Amniotic stem cell (primary cell): ENCODE measurements at regions not wholly inside any gene's neighbourhood (a gene's known extent, or its start where the extent isn't known, plus 50 kb on each side); places are given as distances from the start of the nearest gene placed in this dataset.
"Not testable (repeated sequence)": the region's sequence is repeated elsewhere in the genome, so short reads cannot be mapped to it uniquely, and the experiment has no call there.

ENCODE experiments used
- DNase-seq: peaks from one replicate; lab custom pipeline; 2025; lab: John Stamatoyannopoulos, UW

DNA sequence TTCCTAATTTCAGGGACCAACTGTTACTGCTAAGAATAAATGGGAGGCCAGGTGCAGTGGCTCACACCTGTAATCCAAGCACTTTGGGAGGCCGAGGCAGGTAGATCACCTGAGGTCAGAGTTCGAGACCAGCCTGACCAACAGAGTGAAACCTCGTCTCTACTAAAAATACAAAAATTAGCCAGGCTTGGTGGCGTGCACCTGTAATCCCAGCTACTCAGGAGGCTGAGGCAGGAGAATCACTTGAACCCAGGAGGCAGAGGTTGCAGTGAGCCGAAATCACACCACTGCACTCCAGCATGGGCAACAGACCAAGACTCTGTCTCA is 95.6 kb upstream of the CHD2 start:
- DNase-seq, result not testable (repeated sequence)

DNA sequence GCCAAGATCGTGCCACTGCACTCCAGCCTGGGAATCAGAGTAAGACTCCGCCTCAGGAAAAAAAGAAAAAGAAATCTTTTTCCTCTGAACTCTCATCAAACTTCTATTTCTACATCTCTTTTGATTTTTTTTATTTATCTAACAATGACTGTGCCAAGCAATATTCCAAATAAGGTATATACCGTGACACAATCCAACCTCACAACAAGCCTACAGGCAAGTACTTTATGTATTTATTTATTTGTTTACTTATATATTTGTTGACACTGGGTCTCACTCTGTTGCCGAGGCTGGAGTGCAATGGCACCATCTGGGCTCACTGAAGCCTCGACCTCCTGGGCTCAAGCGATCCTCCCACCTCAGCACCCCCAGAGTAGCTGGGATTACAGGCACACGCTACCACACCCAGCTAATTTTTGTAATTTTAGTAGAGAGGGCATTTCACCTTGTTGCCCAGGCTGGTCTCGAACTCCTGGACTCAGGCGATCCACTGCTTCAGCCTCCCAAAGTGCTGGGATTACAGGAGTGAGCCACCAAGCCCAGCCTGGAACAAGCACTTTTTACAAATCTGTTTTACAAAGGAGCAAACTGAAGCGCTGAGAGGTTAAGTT is 94.9 kb upstream of the CHD2 start:
- no peak for DNase-seq

DNA sequence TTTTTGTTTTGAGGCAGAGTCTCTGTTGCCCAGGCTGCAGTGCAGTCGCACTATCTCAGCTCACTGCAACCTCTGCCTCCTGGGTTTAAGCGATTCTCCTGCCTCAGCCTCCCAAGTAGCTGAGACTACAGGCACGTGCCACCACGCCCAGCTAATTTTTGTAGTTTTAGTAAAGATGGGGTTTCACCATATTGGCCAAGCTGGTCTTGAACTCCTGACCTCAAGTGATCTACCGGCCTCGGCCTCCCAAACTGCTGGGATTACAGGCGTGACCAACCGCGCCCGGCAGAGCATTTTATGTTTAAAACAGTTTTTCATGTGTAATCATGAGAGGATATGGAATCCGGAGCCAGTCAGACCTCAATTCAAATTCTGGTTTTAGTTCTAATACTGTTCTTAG is 94.0 kb upstream of the CHD2 start:
- not testable (repeated sequence) for DNase-seq

DNA sequence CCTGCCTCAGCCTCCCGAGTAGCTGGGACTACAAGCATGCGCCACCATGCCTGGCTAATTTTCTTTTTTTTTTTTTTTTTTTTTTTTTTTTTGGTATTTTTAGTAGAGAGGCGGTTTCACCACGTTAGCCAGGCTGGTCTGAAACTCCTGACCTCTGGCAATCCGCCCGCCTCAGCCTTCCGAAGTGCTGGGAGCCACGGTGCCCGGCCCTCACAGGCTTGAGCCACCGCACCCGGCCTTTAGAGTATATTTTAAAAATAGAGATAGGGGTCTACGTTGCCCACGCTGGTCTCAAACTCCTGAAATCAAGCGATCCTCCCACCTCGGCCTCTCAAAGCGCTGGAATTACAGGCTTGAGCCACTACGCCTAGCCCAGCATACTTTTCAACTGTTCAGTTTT is 93.4 kb upstream of the CHD2 start:
- DNase-seq, result no peak

DNA sequence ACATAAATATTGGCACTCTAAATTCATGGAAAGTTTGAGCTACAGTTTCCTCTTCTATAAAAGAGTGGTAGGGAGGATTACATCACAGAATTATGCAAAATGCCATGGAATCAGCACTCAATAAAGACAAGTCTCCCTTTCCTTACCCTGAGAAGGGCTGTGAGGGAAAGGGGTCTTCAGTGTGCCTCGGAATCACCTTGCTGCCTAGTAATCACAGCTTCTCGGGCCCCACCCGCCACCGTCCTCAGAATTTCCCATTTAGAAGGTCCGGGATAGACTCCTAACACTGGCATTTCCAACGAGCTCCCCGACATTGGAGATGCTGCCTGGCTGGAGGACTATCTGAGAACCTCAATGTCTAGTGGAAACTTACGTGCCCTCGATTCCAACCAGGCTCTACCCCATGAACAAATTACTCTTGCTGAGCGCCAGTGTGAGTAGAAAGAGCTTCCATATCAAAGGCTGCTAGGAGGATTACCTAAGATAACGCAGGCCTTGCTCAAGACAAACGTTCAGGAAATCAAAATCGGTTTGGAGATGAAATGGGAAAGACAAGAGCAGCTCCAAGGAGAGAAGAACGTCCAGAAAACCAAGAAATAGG is 92.1 kb upstream of the CHD2 start:
- DNase-seq, result no peak

DNA sequence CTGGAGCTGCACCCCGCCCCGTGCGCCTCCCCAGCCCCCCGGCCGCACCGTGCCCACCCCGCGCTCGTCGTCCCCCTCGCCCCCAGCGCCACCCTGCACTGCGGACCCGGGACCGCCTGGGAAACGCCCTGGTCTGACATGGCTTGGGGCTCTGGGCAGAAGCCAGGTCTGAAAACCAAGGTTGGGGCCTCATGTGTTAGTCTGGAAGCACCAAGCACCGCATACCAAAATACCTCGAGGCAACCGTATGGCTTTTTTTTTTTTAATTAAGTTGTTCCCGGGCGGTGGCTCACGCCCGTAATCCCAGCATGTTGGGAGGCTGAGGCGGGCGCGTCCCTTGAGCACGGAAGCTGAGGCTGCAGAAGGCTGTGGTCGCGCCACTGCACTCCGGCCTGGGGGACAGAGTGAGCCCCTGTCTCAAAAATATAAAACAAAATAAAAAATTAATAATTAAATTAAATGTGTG is 91.5 kb upstream of the CHD2 start:
- no peak for DNase-seq

DNA sequence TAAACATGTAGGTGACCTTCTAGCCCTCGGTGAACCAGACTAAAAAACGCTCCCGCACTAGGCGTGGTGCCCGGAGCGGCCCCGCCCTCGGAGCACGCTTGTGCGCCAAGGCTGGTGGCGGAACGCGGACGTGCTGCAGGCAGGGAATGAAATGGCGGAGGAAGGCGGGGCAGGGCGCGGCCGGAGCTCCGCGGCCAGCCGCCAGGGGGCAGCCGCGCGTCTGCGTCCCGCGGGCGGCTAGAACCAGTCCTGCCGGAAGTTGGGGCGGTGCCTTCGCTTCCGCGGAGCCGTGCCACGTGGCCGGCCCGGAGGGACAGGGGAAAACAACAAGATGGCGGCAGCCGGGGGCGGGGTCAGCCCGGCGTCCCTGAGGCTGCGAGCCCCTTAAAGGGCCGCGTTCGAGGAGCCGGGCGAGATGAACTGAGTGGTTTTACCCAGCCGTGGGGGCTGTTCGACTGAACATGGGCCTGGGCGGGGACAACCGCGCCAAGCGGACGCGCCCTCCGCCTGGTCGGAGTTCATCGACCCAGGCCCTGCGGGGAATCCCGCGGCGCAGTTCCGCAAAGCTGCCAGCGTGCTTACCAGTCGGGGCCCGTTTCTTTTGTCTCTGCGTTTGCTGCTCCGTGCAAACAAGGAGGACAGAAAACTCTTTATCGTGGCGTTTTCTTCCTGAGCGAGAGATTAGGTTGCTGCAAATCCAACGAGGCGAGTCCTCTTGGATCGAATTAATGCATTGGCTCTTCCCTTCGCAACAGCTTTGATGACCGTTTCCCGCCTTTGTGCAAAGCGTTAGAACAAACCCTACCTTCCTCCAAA is 90.9 kb upstream of the CHD2 start:
- DNase-seq, result peak; percentile 84

DNA sequence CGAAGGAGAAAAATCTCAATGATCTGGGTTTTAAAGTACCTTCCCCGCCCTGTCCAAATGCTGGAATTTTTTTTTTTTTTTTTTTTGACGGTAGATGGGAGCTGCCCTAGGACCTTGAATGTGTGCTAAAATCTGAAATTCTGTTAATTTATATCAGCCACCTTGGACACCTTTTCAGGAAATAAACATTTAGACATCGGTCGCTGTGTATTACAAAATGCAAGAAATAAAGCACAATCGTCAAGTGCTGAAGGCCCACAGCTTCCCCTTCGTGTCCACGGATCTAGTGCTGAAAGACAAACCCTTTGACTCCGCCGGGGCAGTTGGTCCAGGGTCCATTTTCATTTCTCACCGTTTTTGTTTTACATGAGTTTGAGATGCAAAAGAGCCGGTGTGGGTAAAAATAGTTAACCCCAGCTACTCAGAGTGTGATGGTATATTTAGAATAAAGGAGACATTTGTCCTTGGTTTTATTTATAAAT is 90.2 kb upstream of the CHD2 start:
- peak; percentile 11 for DNase-seq

DNA sequence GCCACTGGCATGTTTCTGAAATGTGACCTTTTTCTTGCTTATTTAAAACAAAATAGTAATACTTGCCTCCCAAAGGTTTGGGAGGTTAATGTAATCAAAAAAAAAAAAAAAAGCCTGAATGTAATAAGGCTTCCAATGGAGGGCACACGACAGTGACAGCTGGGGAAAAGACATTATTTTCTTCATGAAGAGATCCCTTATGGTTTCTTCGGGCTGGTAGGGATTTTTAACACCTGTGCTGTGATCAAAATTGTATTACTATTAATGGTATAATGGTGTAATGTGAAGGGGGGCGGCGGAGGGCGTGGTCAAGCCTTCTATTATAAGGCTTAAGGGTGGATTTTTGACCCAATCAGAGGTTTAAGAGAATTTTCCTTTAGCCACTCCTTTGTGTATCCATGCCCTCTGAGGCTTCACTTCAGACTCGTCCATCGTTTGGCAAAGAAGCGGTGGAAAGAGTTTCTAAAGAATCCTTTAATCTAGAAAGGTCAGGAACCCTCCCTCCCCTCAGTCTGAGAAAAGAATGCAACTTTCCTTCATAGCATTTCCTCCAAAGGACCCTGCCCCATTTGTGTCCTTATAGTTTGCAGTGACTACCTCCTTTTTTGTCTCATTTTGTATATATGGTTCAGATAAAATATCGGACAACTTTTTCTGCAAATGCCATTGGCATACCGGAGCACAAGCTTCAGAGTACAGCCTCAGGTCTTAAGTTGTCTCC is 89.5 kb upstream of the CHD2 start:
- DNase-seq, result peak; percentile 58

DNA sequence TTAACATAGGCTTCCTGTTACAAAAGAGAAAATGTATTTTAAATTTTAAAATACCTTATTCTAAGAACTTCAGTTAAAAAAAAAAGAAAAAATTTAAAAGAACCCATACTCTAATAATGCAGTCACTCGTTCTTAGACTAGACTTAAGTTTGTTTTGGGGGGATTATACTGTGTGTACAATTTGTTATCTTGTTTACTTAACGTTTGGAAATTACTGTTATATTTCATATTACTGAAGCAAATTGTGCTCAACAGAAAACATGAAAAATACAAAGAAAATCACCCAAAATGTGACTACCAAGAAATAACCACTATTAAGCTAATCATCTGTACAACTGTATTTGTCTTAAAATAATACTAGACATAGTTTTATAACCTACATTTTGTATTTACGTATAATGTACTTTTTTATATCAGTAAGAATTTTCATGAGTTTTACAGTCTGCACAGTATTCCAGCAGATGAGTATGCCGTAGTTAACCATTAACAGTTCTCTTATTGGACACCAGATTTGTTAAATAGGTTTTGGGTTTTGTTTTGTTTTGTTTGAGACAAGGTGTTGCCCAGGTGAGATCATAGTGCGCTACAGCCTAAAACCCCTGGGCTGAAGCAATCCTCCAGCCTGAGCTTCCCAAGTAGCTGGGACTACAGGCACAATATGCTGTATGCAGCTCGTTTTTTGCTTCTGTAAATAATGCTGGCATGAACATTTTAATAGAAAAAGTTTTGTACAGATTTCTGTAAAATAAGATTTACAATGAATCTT is 88.8 kb upstream of the CHD2 start:
- DNase-seq, result no peak

DNA sequence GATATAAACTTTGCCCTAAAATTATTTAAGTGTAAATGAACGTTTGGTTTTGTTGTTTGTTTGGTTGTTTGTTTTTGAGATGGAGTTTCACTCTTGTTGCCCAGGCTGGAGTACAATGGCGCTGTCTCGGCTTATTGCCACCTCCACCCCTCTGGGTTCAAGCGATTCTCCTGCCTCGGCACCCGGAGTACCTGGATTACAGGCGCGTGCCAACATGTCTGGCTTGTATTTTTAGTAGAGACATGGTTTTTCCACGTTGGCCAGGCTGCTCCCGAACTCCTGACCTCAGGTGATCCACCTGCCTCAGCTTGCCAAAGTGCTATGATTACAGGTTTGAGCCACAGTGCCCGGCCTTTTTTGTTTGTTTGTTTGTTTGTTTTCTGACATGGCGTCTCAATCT is 87.9 kb upstream of the CHD2 start:
- no peak for DNase-seq

DNA sequence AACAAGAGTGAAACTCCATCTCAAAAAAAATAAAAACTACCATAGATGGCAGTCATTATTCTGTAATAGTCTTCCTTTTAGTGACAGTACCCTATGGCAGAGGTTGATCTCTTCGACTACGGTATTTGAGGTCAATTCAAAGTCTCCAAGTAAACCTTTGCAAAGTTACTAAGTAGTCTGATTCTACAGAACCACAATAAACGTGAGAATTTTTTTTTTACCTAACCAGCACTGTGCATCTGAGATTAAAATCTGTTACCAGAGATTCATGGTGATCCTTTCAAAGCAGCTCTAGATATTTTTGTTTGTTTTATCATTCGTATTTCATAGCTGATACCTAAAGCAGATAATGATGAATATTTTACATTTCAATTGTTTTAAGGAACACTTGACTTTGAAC is 86.6 kb upstream of the CHD2 start:
- no peak for DNase-seq

DNA sequence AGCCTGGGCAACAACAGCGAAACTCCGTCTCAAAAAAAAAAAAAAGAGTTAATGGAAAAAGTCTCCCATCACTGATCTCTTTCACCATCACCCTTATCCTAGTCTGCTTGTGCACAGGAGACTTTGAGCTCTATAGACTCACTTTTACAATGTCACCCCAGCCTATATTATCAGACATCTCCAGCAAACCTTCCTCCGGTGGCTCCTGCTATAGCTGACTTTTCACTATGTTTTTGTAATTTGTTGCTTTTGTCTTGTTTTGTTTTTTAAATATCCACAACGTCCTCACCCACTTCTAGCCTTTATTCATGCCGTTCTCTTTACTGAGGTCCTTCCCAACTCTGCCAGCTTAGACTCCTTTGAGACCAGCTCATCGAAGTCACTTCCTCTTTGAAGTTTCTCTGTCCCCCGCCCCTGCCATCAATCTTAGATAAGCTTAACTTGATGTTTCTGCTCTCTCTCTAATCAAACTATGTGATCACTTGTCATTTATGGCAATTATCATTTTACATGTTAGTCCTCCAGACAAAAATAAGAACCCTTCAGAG is 82.7 kb upstream of the CHD2 start:
- DNase-seq, result no peak

DNA sequence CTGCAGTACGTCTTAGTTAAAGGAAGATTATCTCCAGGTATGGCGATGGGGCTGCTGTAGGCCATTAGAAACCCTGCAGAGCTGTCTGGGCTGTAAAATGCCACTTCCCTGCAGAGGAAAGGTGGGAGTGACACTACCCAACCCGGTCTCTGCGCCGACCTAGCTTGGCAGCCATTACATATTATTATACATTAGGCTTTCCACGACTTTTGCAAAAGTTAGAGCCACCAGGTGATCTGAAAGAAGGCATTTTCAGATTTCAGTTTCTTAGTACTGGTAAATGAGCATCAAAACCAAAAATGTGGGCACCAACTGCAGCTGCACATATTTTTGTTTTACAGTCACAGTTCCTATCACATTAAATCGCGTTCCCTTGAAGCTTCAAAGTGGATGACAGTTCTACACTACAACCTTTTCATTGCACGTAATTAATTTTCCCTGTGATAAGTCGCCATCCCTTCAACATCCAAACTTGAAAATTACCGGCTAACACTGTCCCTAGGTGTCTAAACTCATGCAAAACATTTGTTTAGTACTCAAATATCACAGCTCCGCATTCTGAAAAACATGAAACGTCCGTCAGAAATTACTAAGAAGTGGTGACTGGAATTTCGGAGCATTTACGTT is 81.4 kb upstream of the CHD2 start:
- no peak for DNase-seq

DNA sequence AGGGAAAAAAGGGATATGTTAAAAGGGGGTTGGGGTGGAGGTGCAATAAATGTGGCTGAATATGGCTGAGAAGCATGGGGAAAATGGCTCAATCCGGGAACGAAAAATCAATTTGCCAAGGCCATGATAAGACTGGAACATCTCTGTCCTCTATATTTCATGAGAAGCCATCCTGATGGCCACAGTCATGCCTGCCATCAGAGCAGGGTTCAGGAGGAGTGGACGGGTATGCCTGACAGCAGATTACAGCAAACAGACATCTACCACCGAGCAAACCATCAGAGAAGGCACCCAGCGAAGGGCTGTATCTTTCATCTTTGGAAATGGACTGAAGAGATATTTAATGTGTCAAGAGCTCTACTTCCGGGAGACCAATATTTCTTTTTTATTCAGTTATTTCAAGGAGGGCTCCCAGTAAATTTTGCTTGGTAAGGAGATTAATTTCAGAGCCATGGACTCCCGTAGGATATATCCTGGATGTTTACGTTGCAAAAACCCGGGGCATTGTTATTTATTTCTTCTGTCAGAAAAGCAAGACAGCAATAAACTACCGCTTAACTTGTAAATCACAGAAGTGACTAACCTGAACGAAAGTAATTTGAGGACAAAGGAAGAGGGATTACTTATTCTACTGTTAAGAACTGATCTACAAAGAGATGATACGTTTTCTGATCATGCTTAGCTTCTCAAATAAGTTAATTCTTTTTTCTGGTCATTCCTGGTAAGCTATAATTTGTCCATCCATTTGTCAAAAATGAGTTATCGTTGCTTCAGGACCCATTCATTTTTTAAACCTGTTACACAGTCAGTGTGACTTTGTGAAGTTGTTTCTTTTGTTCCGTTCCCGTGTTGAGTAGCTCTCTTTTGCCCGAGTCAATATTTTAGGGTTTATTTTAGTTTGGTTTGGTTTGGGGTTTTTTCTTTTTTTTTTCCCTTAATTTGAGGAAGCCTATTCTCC is 80.6 kb upstream of the CHD2 start:
- no peak for DNase-seq

DNA sequence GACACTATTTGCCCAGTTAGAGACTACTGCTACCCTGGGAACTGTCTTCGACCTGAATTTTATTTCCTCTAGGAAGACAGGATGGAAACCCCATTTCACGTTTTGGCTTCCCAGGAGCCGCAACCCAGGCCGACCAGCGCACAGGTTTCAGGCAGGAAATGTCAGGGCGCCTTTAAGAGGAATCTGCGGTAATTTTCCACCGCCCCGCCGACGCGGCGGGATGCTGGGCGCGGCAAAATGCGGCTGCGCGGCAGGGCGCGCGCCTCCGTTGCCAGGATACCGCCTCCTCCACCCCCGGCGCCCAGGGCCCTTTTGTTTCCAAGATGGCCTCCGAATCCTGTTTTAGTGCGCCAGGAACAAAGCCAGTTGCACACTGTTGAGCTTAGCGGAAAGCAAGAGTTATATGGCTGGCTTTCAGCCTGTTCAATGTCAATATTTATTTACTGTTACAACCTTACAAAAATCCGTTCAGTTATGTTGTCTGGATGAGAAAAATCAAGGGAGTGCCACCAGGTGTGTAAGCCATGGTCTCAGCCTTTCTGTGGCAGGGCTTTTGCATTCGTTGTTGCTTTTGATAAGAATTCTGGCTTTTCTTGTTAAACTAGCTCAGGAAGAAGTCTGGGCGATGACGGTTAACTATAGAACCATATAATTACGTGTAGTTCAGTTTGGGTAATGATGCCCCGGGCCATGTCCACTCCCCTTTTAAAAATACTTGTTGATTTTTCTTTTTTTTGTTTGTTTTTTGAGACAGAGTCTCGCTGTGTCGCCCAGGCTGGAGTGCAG is 79.7 kb upstream of the CHD2 start:
- peak; percentile 75 for DNase-seq

DNA sequence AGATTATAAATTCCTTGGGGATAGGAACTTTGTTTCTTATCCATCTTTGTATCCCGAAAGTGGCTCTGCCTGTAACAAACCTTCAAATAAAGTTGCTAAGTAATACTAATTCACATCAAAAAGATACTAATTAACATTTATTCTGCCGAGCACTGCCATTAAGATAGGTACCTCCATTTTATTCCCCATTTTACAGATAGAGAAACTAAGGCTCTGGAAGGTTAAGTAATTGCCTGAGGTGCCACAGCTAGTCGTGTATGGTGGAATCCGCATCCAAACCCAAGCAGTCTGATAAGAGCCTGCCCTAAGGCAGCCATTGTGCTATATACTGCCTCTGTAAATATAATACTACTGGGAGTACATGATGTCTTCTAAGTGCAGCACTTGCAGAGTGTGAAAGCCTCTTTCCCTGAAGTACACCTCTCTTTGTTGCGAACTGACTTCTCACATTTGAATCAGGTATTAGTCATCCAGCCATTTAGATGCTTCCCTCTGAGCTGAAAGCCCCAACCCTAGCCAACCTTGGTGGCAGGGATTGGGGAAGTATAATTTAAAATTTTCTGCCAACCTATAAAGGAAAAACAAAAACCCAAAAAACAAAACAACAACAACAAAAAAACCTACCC is 78.5 kb upstream of the CHD2 start:
- DNase-seq, result no peak
